Fibroblast of skin of back (primary cell): ENCODE measurements at regions not wholly inside any gene's neighbourhood (a gene's known extent, or its start where the extent isn't known, plus 50 kb on each side); places are given as distances from the start of the nearest gene placed in this dataset.
A peak's percentile ranks its signal among the peaks of the same experiment; 100 is the strongest.
"Not testable (repeated sequence)": the region's sequence is repeated elsewhere in the genome, so short reads cannot be mapped to it uniquely, and the experiment has no call there.

Source experiments
- DNase-seq: peaks from one replicate; pipeline ENCODE4 v3.0.0-alpha.2; 2013

DNA sequence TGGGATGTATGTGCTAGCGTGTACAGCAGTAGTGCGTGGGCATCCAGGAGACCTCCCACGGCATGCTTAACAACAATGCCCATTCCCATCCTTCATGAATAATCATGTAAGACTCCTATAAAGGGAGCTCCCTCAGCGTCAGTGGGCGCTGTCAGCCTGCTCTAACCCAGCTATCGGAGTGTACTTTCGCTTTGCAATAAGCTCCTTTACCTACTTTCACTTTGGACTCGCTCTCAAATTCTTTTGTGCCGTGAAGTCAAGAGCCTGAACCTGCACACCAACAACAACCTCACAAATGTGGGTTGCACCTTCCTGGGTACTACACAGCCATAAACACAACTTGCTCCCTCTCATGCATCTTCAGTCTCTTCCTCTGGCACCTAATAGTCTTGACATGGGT is 114.8 kb upstream of the PAXBP1 start:
- DNase-seq: no peak

DNA sequence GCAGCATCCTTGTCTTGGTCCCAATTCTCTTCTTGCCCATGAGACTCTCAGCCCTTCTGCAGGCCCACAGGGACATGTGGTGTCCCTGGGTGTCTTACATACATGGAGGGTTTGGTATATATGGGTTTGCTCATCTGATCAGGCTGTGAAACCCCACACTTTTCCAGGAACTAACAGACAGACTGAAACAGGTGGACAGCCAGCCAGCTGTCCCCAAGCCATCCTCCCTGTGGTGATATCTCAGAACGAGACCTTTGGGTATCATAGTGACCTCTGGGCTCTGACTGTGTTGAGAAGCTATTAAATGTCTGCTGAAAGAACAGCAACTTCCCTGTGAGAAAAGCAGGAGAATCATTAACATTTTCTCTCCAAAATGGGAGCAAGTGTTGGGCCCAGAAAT is 115.5 kb upstream of the PAXBP1 start:
- DNase-seq: no peak

DNA sequence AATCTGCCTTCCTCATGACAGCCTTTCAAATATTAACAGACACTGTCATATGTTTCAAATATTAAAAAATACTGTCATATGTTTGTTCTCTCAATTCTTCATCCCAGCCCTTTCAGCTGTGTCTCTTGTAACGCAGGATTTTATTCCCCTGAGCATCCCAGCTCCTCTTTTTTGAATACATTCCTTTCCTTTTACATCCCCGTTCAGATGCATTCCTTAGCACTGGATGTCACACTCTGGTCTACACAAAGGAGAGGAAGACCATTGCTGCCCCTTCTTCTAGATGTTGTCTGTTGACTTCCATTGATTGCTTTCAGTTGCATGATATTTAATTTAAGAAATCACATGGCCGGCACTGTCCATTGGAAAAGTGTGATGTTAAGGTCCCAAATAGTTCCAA is 117.4 kb upstream of the PAXBP1 start:
- DNase-seq: peak; percentile 91

DNA sequence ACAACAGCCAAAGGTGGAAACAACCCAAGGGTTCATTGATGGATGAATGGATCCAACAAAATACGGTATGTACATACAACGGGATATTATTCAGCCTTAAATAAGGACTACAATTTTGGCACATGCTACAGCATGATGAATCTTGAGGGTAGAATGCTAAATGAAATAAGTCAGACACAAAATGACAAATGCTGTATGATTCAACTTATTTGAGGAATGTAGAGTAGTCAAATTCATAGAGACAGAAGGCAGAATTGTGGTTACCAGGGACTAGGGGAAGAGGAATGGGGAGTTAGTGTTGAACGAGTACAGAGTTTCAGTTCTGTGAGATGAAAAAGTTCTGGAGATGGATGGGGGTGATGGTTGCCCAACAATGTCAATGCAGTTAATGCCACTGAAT is 118.0 kb upstream of the PAXBP1 start:
- peak; percentile 90 for DNase-seq

DNA sequence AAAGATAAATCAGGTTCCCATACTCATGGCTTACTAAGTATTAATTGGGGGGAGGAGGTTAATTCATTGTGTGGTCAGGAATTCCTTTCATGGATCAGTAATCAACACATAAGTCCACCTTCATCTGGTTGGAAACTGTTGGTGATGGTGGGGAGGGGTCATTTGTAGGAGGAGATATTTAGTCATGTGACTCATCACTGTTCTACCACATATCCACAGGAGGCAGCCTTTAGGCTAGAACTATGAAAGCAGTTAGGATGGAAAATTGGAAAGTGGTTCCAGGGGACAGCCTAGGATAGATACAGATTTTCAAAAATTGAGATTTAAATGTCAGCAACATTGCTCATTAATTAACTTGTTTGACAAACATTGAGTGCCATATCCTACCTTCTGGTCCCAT is 122.8 kb upstream of the PAXBP1 start:
- DNase-seq: no peak

DNA sequence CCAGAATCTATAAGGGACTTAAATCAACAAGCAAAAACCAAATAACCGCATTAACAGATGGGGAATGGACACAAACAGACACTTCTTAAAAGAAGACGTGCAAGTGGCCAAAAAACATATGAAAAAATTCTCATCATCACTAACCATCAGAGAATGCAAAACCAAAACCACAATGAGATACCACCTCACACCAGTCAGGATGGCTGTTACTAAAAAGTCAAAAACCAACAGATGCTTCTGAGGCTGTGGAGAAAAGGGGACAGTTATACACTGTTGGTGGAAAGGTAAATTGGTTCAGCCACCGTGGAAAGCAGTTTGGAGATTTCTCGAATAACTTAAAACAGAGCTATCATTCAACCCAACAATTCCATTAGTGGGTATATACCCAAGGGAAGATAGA is 124.9 kb upstream of the OLIG2 start:
- DNase-seq: no peak

DNA sequence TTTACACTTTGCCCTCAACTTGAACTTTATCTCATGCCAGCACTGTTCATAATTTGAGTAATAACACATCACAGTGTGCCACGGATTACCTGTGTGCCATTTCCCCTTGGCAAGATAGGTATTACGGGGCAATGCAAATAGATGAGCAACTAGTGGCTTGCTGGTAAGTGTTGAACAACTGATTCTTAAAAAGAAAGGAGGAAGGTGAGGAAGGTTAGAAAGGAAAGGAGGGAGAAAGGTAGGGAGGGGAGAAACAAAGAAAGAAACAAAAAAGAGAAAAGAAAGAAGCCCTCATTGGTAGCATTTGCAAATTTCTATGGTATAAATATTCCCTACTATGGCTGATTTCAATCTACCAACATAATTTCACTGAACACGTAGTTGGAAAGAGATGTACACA is 118.2 kb upstream of the OLIG2 start:
- DNase-seq: no peak

DNA sequence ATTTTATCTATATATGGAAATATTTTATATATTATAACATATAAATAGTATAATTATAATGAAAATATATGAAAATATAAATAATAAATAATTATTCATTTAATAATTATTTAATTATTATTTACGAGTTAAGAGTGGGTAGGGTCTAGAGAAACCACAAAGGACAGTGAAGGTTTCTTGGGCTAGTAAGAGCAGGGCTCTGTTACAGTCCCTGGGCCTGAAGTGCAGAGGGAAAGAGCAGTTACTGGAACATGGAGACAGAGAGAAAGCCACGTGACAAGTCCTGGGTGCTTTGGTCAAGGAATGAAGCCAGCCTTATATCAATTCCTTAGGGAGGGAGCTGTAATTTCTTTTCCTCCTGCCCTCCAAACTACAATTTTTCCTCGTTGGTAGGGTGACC is 117.2 kb upstream of the OLIG2 start:
- no peak for DNase-seq

DNA sequence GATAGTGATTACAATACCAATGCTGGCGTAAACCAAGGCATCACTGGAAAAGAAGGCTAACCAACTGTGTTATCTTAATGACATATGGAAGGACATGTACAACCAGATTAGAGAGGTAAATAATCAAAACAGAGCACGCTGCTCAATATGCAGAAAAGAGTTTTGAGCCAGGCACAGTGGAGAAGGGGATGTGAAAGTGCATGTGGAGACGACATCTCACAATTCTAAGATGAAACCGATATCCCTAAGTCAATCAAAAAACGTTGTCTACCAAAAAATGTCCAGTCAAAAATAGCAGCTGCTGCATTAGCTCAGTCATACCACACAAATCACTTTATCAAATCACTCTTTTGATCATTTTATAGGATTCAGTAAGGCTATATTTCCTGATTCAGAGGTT is 116.3 kb upstream of the OLIG2 start:
- no peak for DNase-seq

DNA sequence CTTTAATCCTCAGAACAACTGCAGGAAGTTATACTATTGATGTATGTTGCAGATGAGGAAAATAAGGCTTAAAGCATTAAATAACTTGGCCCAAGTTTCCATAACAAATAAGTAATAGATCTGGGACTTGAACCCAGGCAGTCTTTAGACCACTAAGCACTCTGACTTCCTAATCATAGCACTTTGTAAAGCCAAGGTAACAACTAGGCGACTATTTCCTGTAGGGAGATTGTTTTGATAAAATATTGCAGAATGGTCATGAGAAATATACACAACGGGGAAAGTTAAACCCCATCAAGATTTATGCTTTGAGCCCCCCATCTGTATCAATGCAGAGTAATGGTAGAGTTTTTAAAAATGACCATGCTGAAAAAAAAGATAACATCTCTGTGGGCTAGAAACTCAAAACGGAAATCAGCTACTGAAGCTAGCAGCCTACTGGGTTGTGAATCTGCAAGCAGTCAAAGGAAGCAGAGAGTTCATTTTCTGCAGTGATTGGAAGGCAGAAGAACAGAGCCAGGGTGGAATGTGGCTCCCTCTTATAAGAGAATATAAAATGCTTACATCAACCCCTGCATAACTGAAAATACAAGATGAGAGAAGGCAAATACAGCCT is 111.2 kb upstream of the OLIG2 start:
- no peak for DNase-seq

DNA sequence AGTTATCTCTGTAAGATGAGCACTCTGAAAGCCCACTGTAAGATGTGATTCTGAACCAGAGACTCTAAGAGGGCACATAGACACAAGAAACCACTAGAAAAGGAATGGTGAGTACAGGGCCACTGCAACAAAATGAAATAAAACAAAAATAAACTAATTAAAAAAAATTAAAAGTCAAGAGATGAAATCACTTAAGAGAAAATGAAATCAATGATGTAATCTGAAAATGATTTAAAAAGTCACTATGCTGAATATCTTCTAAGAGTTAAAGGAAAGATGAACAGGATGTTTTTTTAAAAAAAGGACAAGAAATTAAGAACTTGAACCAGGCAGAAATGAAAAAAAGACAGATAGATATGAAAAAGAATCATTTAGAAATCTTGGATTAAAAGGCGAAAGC is 110.6 kb upstream of the OLIG2 start:
- no peak for DNase-seq

DNA sequence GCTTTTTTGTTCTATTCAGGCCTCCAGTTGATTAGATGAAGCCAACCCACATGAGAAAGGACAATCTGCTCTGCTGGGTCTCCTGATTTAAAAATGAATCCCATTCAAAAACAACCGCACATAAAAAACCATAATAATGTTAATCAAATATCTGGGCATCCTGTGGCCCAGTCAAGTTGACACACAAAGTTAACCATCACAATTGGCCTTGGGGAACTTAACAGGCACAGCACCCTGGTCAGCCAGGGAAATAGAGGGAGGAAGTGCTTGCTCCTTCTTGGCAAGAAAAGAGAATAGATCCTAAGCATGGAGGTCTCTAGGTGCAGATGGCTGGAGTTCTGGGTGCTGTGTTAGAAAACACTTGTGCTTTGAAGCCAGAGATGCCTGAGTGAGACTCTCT is 109.6 kb upstream of the OLIG2 start:
- DNase-seq: no peak

DNA sequence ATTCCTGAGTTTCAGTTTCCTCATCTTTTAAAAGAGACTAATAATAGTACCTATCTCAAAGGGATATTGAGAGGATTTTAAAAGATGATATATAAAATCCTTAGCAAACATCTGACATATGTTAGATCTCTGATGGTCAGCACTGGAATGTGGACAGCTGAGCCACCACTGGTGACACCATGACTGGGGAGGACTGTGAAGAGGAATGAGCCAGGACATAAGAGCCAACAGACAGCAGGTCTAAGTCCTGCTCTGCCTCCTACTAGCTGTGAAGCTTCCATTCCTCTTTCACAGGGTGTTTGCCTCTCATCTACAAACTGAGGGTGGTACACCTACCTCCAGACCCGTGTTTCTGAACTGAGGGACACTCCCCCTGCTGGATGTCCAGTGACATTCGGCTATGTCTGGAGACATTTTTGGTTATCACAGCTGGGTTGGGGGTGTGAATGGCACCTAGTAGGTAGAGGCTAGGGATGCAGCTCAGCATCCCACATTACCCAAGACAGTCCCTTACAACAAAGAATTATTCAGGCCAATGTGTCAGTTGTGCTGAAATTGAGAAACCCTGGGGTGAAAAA is 109.1 kb upstream of the OLIG2 start:
- no peak for DNase-seq

DNA sequence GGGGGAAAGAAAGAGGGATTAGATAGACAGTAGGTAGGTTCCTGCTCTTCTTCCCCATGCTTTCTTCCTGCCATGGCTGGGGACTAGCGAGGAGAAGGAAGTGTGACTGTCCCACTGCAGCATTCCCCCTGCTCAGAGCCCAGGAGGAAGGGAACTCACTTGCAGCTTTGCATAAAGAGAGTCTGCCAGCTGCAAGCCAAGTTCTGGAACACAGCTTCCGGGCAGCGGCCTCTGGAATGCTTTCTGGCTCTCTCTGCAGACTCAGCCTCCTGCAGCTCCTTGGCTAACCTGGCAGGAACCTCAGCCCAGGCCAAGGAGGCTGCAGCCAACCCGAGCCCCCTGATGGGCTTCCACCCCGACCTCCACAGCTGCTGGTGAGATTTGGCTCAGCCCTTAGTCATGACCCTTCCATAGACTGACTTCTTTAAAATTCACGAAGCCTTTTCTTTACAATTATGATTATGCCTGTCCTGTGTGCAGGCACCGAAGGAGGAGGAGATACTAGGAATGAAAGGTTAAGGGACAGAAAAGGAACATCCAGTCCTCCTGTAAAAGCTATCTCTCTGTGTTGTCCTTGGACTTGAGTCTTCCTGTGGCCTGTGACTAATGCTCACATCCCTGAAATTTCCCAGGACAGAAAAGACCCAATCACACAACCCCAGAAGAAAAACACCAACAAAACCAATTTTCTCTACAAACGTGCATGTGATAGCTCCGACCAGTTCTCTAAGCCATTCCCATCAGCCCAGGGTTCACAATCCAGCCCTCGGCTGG is 108.2 kb upstream of the OLIG2 start:
- peak; percentile 16 for DNase-seq

DNA sequence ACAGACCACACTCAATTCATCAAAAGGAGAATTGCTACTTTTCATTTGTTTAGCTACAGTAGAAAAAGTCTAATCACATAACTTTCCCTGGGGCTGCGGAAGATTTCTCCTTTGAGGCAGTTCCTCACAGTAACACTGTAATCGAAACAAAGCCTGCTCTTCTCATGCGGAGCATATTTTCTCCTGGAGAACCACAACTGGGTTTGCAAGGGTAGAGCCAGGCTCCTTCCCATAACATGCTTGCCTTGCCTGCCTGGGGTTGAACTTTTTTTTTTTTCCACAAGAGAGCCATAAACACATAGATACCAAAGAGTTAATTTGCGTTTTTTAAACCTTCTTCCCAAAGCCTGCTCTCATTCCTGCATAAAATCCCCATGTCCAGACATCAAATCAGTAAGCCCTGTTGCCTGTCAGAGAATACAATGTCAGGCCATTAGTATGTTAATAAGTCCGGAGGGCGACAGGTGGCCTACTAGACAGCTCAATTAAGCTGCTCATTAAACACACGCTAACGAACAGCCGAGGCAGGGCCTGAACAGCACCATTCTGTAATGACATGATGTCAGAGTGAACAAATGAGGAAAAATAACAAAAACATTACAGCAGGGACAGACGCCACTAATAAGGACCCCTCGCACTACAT is 107.1 kb upstream of the OLIG2 start:
- no peak for DNase-seq

DNA sequence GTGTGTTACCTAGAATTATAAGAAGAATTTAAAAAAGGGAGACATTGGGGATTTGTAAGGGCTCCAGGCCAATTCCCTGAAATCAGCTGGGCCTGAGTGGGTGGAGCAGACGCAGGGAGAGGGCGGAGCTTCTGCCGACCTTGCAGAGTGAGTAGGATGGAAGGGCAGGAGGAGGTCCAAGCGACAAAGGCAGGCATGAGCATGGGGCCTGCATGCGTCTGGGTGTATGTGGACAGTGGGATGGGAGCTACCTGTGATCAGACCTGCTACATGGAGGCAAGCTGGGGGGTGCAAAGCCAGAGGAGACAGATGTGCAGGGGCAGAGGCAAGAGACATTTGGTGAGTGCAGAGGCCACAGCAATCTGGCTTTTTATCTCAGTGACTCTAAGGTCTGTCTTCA is 105.3 kb upstream of the OLIG2 start:
- DNase-seq: no peak

DNA sequence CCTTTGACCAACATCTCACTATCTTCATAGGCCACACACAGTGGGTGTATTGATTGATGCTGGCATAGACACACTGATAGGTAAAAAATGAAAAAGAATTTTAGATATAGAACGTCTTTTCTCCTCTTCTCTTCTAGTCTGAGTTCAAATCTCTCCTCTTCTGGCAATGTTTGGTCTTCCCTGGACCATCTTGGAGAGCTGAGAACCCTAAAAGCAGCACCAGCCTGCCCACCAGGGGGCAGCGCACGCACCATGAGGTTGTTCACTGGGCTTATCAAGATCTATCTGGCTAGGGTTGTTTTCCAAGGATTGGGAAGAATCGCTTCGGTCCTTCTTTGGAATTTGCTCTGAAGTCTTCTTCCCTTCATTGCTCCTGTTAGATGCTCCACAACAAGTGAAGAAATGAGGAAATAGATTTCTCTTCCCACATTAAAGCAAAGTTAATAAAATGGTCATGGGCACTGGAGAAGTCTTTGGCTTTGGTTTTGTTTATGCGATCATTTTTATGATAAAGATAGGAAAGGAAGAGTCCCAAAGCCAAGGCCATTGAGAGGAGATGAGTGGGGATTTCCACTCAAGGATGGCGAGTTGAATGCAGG is 104.0 kb upstream of the OLIG2 start:
- no peak for DNase-seq

DNA sequence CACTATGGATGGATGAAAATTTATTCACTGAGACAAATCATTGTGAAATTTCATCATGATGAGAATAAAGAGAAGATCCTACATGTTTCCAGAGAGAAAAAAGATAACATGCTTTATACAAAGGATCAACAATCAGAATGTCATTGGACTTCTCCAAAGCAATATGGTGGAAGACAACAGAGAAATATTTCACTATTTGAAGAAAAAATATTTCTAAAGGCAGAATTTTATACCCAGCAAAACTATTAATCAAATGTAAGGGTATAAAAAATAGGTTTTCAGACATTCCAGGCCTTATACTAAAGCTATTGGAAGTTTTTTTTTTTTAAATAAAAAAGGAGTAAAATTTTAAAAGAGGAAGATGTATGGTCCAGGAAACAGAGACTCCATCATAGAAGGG is 100.6 kb upstream of the OLIG2 start:
- no peak for DNase-seq

DNA sequence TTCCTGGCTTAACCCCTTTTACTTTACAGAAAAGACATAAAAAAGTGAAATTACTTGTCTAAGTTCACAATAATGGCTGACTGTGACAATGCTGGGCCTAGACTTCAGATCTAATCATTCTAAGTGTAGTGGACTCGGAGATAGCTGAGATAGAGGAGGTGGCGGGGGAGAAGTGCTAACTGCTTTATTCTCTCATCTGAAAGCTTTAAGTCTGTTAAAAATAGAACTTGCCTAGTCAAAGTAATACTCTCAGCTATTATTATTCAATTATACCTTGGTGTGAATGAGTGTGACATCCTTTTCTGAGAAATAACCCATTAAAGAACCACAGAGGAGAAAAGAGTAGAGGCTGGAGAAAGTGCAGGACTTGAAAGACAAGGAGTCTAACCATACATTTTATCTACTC is 96.1 kb upstream of the OLIG2 start:
- DNase-seq: no peak

DNA sequence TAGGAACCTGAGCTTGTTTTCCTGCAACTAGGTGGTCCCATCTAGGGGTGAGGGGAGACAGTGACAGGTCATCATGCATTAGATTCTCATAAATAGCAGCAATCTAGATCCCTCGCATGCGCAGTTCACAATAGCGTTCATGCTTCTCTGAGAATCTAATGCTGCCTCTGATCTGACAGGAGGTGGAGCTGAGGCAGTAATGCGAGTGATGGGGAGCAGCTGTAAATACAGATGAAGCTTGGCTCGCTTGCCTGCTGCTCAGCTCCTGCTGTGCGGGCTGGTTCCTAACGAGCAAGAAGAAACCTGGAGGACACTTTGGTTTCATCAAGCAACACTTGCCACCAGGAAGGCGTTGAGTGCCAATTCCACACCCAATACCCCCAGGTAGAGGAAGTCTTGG is 95.1 kb upstream of the OLIG2 start:
- DNase-seq: no peak

DNA sequence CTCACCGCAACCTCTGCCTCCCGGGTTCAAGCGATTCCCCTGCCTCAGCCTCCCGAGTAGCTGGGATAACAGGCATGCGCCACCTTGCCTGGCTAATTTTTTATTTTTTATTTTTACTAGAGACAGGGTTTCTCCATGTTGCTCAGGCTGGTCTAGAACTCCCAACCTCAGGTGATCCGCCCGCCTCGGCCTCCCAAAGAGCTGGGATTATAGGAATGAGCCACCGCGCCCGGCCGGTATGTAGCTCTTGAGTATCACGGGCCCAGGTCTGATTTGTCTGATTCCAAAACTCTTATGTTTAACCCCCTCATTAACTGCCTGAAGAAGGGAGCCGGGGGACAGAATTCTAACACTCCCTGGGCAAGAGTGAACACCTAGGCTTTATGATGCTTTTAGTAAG is 91.7 kb upstream of the OLIG2 start:
- not testable (repeated sequence) for DNase-seq

DNA sequence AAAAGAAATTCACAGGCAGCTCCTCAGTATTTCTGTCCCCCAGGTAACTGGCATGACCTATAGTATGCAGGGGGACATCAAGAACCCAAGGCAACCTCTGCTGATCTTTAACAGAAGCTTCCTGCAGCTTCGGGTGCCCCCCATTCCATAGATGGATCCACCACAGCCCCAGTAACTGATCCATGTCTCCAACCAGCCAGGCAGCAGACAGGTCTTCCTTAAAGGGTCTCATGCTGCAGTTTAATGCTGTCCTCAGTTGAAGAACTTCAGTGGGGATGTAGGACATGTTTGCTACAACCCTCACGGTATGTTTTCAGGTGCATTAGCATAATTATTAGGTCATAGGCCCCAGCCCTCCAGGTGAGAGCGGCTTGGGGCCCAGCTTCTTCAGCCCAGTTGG is 90.9 kb upstream of the OLIG2 start:
- no peak for DNase-seq
